Colonic mucosa (tissue), 4 donors: ENCODE measurements at regions not wholly inside any gene's neighbourhood (a gene's known extent, or its start where the extent isn't known, plus 50 kb on each side); places are given as distances from the start of the nearest gene placed in this dataset.

Source experiments
- DNase-seq: peaks from one replicate; pipeline ENCODE4 v3.0.0-alpha.2; 2020
- H3K27ac ChIP-seq: fragments of 200-600 bp; one replicate; pipeline ENCODE4 v1.8.0; 2021
- H3K27me3 ChIP-seq: fragments of 200-600 bp; one replicate; pipeline ENCODE4 v1.8.0; 2021
- H3K36me3 ChIP-seq: fragments of 200-600 bp; one replicate; pipeline ENCODE4 v1.8.0; 2021
- H3K4me1 ChIP-seq: fragments of 200-600 bp; one replicate; pipeline ENCODE4 v1.8.0; 2021; ENCODE audit warnings: mild to moderate bottlenecking
- H3K4me3 ChIP-seq: fragments of 200-600 bp; one replicate; pipeline ENCODE4 v1.8.0; 2021
- H3K9ac ChIP-seq, 2 donors: one replicate each; pipeline ENCODE4 v1.7.0; 2013; ENCODE audit warnings: control low read depth in 2 of 2, low read depth in 2 of 2, low read length in 2 of 2
- H3K9me3 ChIP-seq: fragments of 200-600 bp; one replicate; pipeline ENCODE4 v1.8.0; 2021
- CTCF ChIP-seq: fragments of 200-600 bp; IDR thresholded peaks from one replicate; pipeline ENCODE4 v1.8.0; 2022; ENCODE audit warnings: antibody characterized with exemption, mild to moderate bottlenecking
- intact Hi-C: fragments of 100-400 bp; cut with DNase I; formaldehyde crosslinking; loops from one replicate; pipeline ENCODE4 v1.14.1; 2022
- donor health status: healthy.
- donor health status: DM: no; HTN: no; CAD: no.
- donor health status: DM: no; HTN: no; CAD: no.

- DNase-seq: peak; percentile 73
Measured at GRCh38 chr4:28481565-28481964, 1620.9 kb downstream of the STIM2 start.

GRCh38 chr4:28482580-28483270, 1622.1 kb downstream of the STIM2 start:
- Histone ChIP-seq H3K4me1 (no peaks in the 10 kb centered on the region), H3K36me3 (no peaks in the 10 kb centered on the region), H3K27ac (no peak overlapping the region), H3K4me3 (no peak overlapping the region), H3K27me3 (no peaks in the 10 kb centered on the region), H3K9me3 (no peaks in the 10 kb centered on the region), H3K9ac (no peak overlapping the region)
- no peak for TF ChIP-seq CTCF
- intact Hi-C loops: no loop called here
- DNase-seq: no peak

More at GRCh38 chr4:28481565-28481964, 1620.9 kb downstream of the STIM2 start:
- no peak overlapping the region for H3K27ac ChIP-seq
- no peaks in the 10 kb centered on the region for H3K27me3 ChIP-seq
- no peak overlapping the region for H3K4me3 ChIP-seq
- H3K4me1 ChIP-seq: no peaks in the 10 kb centered on the region
- intact Hi-C loops: no loop called here
- H3K9ac ChIP-seq: no peak overlapping the region
- no peak for TF ChIP-seq CTCF
- no peaks in the 10 kb centered on the region for H3K9me3 ChIP-seq
- no peaks in the 10 kb centered on the region for H3K36me3 ChIP-seq

- no peak for TF ChIP-seq CTCF
- intact Hi-C loops: no loop called here
- DNase-seq: no peak
- H3K9ac ChIP-seq: no peak overlapping the region
- no peak overlapping the region for H3K4me3 ChIP-seq
- H3K27ac ChIP-seq: no peak overlapping the region
- no peaks in the 10 kb centered on the region for H3K9me3 ChIP-seq
- no peaks in the 10 kb centered on the region for H3K27me3 ChIP-seq
- no peaks in the 10 kb centered on the region for H3K36me3 ChIP-seq
- H3K4me1 ChIP-seq: no peaks in the 10 kb centered on the region
Measured at GRCh38 chr4:28488021-28488420, 1627.4 kb downstream of the STIM2 start.

GRCh38 chr4:28490669-28491068, 1630.0 kb downstream of the STIM2 start:
- DNase-seq: no peak
- H3K9me3 ChIP-seq: no peaks in the 10 kb centered on the region
- no peak overlapping the region for H3K4me3 ChIP-seq
- no peaks in the 10 kb centered on the region for H3K4me1 ChIP-seq
- no peak overlapping the region for H3K9ac ChIP-seq
- no peaks in the 10 kb centered on the region for H3K36me3 ChIP-seq
- H3K27ac ChIP-seq: no peak overlapping the region
- TF ChIP-seq CTCF: no peak
- H3K27me3 ChIP-seq: no peaks in the 10 kb centered on the region
- intact Hi-C loops: no loop called here

- Histone ChIP-seq H3K4me1 (no peaks in the 10 kb centered on the region), H3K4me3 (no peak overlapping the region), H3K27me3 (no peaks in the 10 kb centered on the region), H3K9ac (no peak overlapping the region), H3K27ac (no peak overlapping the region), H3K9me3 (no peaks in the 10 kb centered on the region), H3K36me3 (no peaks in the 10 kb centered on the region)
- DNase-seq: no peak
- intact Hi-C loops: no loop called here
- no peak for TF ChIP-seq CTCF
Measured at GRCh38 chr4:28505064-28505463, 1644.4 kb downstream of the STIM2 start.
